ENCODE measurements at regions not wholly inside any gene's neighbourhood (a gene's known extent, or its start where the extent isn't known, plus 50 kb on each side); places are given as distances from the start of the nearest gene placed in this dataset.
A peak's percentile ranks its signal among the peaks of the same experiment; 100 is the strongest.
"Not testable (repeated sequence)": the region's sequence is repeated elsewhere in the genome, so short reads cannot be mapped to it uniquely, and the experiment has no call there.

DNA sequence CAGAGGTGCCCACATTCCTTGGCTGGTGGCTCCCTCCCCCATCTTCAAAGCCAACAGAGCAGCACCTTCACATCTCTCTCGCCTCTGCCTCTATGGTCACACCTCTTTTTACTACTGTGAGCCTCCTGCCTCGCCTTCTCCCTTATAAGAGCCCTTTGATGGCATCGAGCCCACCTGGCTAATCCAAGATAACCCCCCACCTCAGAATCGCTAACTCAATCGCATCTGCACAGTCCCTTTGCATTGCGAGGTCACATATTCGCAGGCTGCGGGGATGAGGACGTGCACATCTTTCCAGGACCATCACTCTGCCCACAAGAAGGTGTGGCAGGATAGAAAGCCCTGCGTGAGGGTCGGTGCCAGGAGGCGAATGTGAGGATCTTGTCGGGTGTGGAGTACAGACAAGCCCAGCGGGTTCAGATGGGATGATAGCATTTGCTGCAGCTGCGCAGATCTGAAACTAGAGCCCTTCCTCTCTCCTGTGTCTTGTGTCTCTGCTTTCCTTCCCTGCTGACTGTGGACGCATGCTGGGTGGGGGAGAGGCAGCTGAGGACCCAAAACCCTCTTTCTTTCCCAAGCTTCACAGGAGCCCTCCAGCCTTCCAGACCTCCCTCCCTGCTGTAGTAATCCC, 148.3 kb upstream of the HDAC4 start:
- H3K4me3 ChIP-seq (ENCODE audit: low read length): no peak overlapping the region
- TF ChIP-seq, protein P1, sequence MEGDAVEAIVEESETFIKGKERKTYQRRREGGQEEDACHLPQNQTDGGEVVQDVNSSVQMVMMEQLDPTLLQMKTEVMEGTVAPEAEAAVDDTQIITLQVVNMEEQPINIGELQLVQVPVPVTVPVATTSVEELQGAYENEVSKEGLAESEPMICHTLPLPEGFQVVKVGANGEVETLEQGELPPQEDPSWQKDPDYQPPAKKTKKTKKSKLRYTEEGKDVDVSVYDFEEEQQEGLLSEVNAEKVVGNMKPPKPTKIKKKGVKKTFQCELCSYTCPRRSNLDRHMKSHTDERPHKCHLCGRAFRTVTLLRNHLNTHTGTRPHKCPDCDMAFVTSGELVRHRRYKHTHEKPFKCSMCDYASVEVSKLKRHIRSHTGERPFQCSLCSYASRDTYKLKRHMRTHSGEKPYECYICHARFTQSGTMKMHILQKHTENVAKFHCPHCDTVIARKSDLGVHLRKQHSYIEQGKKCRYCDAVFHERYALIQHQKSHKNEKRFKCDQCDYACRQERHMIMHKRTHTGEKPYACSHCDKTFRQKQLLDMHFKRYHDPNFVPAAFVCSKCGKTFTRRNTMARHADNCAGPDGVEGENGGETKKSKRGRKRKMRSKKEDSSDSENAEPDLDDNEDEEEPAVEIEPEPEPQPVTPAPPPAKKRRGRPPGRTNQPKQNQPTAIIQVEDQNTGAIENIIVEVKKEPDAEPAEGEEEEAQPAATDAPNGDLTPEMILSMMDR (IDR thresholded peaks at IDR 0.05; ENCODE audit: insufficient read depth, low read depth, low read length, missing control alignments): no peak
- DNase-seq (ENCODE audit: low read depth): no peak

DNA sequence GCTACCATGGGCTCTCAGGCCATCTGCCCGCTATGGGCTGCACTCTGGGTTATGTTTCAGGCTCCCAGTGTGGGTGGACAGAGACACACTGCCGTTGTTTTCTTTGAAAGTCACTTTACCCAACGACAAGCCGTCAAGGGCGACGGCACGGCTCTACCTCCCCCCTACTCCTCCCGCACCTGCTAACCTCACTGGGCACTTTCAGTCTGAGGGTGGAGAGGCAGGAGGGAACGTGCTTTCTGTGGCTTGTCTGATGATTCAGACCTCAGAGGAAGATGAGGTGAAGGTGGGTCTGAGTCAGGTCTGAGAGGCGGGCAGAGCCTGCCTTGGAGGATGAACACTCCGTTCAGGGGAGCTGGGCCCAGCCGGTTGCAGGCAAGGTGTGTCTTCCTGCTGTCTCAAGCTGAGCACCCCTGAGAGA, 147.6 kb upstream of the HDAC4 start:
- TF ChIP-seq, protein P1 (IDR thresholded peaks at IDR 0.05; ENCODE audit: insufficient read depth, low read depth, low read length, missing control alignments): no peak
- H3K4me3 ChIP-seq (ENCODE audit: low read length): no peak overlapping the region
- DNase-seq (ENCODE audit: low read depth): peak; percentile 27

DNA sequence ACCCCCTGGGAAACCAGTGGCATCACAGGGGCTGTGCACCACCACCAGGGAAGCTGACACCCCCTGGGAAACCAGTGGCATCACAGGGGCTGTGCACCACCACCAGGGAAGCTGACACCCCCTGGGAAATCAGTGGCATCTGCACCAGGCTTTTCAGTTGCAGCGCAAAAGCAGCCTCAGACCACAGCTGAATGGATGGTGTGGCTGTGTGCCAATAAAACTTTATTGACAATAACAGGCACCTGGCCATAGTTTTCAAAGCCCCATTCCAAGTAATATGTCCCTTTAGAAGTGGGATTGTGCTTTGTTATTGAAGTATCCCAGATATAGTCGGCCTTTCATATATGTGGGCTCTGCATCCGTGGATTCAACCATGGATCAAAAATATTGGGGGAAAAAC, 146.3 kb upstream of the HDAC4 start:
- H3K4me3 ChIP-seq (ENCODE audit: low read length): not testable (repeated sequence)

DNA sequence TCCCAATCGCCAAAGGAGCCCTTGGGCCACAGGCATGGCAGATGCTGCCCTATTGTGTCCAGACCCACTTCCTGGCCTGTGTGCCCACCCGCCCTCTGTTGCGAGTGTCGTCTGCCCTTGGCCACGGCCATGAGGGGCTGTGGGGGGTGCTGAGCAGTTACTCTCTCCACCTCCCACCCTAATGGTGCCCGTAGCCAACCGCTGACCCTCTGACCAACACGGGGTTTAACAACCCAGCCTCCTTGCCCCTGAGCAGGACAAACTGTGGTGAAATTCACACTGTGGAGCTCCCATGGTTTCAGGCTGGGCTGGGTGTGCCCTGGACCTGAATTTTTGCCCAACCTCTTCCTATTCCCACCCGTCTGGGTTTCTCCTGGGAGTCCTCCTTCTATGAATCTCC, 145.7 kb upstream of the HDAC4 start:
- H3K4me3 ChIP-seq (ENCODE audit: low read length): no peak overlapping the region
- DNase-seq (ENCODE audit: low read depth): no peak
- TF ChIP-seq, protein P1 (IDR thresholded peaks at IDR 0.05; ENCODE audit: insufficient read depth, low read depth, low read length, missing control alignments): no peak

More for the DNA sequence above, 146.3 kb upstream of the HDAC4 start:
- DNase-seq (ENCODE audit: low read depth): not testable (repeated sequence)

DNA sequence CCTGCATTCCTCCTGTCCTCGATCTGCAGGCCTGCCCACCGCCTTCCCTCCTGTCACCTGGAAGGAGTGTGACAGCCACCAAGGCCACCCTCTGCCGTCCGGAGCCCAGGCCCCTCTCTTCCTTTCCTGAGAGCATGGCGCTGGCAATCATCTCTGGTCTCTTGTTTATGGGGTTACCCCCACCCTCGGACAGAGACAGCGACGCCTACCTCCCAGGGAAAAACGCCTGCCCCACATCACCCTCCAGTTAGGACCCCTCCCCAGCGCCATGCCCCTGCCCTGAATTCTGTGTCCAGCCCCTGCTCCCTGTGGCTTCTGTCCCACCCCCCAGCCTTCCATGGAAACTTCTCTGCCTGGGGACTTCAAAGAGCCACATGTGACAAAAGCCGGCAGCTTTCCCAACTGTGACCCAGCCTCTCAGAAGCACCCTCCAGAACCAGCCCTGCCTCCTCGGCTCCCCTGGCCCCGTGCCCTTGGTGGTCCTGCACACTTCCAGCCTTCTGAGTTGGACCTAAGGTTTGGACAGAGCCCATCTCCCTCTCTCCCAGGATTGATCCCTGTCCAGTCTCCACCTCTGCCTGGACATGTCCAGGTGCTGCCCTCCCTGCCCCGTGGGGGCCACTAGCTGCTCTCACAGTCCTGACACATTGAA, 145.0 kb upstream of the HDAC4 start:
- no peak for DNase-seq (ENCODE audit: low read depth)
- TF ChIP-seq, protein P1 (IDR thresholded peaks at IDR 0.05; ENCODE audit: insufficient read depth, low read depth, low read length, missing control alignments): no peak
- no peak overlapping the region for H3K4me3 ChIP-seq (ENCODE audit: low read length)

DNA sequence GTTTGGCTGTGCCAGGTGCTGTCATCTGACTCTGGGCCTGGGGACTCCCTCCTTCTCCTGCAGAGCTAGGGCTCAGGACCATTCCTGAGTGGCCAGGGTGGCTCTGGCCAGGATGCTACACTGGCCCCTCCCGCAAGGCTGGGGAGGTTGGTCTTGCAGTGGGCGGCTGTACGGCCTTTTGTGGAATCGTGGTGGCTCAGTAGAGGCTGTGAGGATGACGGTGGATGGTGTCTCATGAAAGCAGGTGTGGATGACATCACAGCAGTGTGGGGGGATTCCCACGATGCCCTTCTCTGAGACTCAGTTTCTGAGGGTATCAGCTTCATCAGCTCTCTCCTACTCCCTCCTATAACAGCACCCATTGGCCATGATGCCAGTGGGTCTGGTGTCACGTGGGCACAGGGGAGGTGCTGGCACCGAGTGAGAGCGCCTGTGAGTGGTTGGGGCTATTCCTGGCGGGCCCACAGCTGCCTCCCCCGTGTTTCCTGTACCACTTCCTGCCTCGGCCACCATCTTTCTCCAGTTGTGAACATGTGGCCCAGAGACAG, 144.2 kb upstream of the HDAC4 start:
- H3K4me3 ChIP-seq (ENCODE audit: low read length): no peak overlapping the region
- DNase-seq (ENCODE audit: low read depth): no peak
- TF ChIP-seq, protein P1 (IDR thresholded peaks at IDR 0.05; ENCODE audit: insufficient read depth, low read depth, low read length, missing control alignments): no peak

DNA sequence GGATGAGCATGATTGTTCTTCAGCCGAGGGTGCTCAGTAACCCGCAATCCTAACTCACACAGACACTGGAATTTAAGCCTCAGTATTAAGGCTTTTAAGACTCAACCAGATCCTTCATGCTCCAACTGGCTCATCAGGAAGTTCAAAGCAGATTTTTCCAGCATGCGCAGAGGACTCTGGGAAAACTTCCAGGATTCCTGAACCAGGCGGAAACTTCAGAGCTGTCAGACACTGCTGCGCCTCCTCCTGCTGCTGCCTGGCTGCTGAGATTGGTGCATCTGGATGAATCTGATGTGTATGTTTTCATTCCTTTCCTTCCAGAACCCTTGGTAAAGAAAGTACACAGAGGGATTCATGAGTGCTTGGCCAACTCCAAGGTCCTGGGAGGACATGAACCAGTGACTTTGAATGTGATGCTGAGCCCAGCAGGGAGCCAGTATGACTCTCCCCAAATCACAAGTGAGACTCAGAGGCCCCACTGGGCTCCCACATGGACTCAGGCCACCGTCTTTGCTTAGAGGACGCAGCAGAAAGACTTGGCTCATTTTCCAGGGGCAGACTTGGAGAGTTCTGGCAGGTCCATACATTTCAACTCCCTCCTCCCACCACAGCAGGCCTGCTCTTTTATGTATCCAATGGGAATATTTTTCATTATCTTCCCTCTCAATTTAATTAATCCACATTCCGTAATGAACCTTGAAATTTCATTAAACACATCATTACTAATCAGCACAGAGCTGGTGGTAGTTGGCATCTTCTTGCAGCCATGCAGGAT, 143.5 kb upstream of the HDAC4 start:
- DNase-seq (ENCODE audit: low read depth): no peak
- TF ChIP-seq, protein P1 (IDR thresholded peaks at IDR 0.05; ENCODE audit: insufficient read depth, low read depth, low read length, missing control alignments): no peak
- H3K4me3 ChIP-seq (ENCODE audit: low read length): no peak overlapping the region
